ENCODE measurements at regions not wholly inside any gene's neighbourhood (a gene's known extent, or its start where the extent isn't known, plus 50 kb on each side); places are given as distances from the start of the nearest gene placed in this dataset.

- Histone ChIP-seq H4K20me1 (ENCODE audit: insufficient read depth, low read length) (no peaks in the 10 kb centered on the region), H3K4me3 (replicated peaks in 1 of 3; ENCODE audit: low read depth in 2 of 3, low read length in 3 of 3) (no peak overlapping the region), H3K79me2 (ENCODE audit: insufficient read depth, low read length) (no peaks in the 10 kb centered on the region), H3K9ac (ENCODE audit: insufficient read depth, low read length, poor library complexity, severe bottlenecking) (no peak overlapping the region), H3K27me3 (ENCODE audit: control insufficient read depth in 2 of 2, insufficient read depth in 2 of 2, low read length in 2 of 2) (no peaks in the 10 kb centered on the region), H3K36me3 (replicated peaks in 1 of 2; ENCODE audit: control insufficient read depth in 1 of 2, insufficient read depth in 2 of 2, low read length in 2 of 2) (no peaks in the 10 kb centered on the region), H3K9me3 (replicated peaks in 1 of 2; ENCODE audit: control insufficient read depth in 1 of 2, insufficient read depth in 1 of 2, low read length in 2 of 2) (no peaks in the 10 kb centered on the region), H3K4me2 (replicated peaks; ENCODE audit: extremely low read depth, low read length, poor library complexity, severe bottlenecking) (no peak overlapping the region), H3K4me1 (ENCODE audit: control insufficient read depth in 1 of 2, insufficient read depth in 2 of 2, low read length in 2 of 2) (no peaks in the 10 kb centered on the region), H2AFZ (ENCODE audit: insufficient read depth, low read depth, low read length, poor library complexity, severe bottlenecking) (no peak overlapping the region), H3K27ac (ENCODE audit: low read depth in 1 of 2, low read length in 2 of 2) (no peak overlapping the region)
- TF ChIP-seq CTCF (IDR thresholded peaks at IDR 0.05): no peak
- Mint-ChIP-seq H3K4me3 (no peak overlapping the region), H3K4me1 (no peaks in the 10 kb centered on the region), H3K27ac (no peak overlapping the region), H3K36me3 (no peaks in the 10 kb centered on the region), H3K27me3 (ENCODE audit: low read depth in 3 of 3) (peaks cover 0 to 9% (median 6%) of the 10 kb centered on the region in 3 donors), H3K9me3 (peaks cover 0 to 5% (median 2%) of the 10 kb centered on the region in 7 donors)
- WGBS (ENCODE audit: insufficient coverage): 93% methylated on average over 3 of the region's 5 CpGs
- intact Hi-C loops (cut with micrococcal nuclease): no loop called here
- no peak for DNase-seq
Observed at GRCh38 chr18:77550625-77551024, 301.0 kb downstream of the GALR1 start.

GRCh38 chr18:77551055-77551454 is 301.4 kb downstream of the GALR1 start:
- H3K79me2 ChIP-seq (ENCODE audit: insufficient read depth, low read length): no peaks in the 10 kb centered on the region
- H3K4me3 ChIP-seq (replicated peaks in 1 of 3; ENCODE audit: low read depth in 2 of 3, low read length in 3 of 3): no peak overlapping the region
- H4K20me1 ChIP-seq (ENCODE audit: insufficient read depth, low read length): no peaks in the 10 kb centered on the region
- no peaks in the 10 kb centered on the region for H3K9me3 ChIP-seq (replicated peaks in 1 of 2; ENCODE audit: control insufficient read depth in 1 of 2, insufficient read depth in 1 of 2, low read length in 2 of 2)
- Mint-ChIP-seq H3K27me3 (ENCODE audit: low read depth in 3 of 3) (peaks cover 0 to 9% (median 6%) of the 10 kb centered on the region in 3 donors), H3K27ac (no peak overlapping the region), H3K9me3 (peaks cover 0 to 5% (median 2%) of the 10 kb centered on the region in 7 donors), H3K36me3 (no peaks in the 10 kb centered on the region), H3K4me1 (no peaks in the 10 kb centered on the region), H3K4me3 (no peak overlapping the region)
- DNase-seq: no peak
- no peak for TF ChIP-seq CTCF (IDR thresholded peaks at IDR 0.05)
- H3K27me3 ChIP-seq (ENCODE audit: control insufficient read depth in 2 of 2, insufficient read depth in 2 of 2, low read length in 2 of 2): no peaks in the 10 kb centered on the region
- no peak overlapping the region for H3K4me2 ChIP-seq (replicated peaks; ENCODE audit: extremely low read depth, low read length, poor library complexity, severe bottlenecking)
- no peak overlapping the region for H3K27ac ChIP-seq (ENCODE audit: low read depth in 1 of 2, low read length in 2 of 2)
- no peaks in the 10 kb centered on the region for H3K4me1 ChIP-seq (ENCODE audit: control insufficient read depth in 1 of 2, insufficient read depth in 2 of 2, low read length in 2 of 2)
- H3K9ac ChIP-seq (ENCODE audit: insufficient read depth, low read length, poor library complexity, severe bottlenecking): no peak overlapping the region
- no peaks in the 10 kb centered on the region for H3K36me3 ChIP-seq (replicated peaks in 1 of 2; ENCODE audit: control insufficient read depth in 1 of 2, insufficient read depth in 2 of 2, low read length in 2 of 2)
- 81% methylated on average over 2 of the region's 3 CpGs for WGBS (ENCODE audit: insufficient coverage)
- intact Hi-C loops (cut with micrococcal nuclease): no loop called here
- H2AFZ ChIP-seq (ENCODE audit: insufficient read depth, low read depth, low read length, poor library complexity, severe bottlenecking): no peak overlapping the region
